HK-2 (cell line): ENCODE measurements at regions not wholly inside any gene's neighbourhood (a gene's known extent, or its start where the extent isn't known, plus 50 kb on each side); places are given as distances from the start of the nearest gene placed in this dataset.

Source experiments
- DNase-seq: peaks from one replicate; pipeline ENCODE4 v3.0.0-alpha.2; 2018; ENCODE audit not compliant: unreplicated experiment

DNA sequence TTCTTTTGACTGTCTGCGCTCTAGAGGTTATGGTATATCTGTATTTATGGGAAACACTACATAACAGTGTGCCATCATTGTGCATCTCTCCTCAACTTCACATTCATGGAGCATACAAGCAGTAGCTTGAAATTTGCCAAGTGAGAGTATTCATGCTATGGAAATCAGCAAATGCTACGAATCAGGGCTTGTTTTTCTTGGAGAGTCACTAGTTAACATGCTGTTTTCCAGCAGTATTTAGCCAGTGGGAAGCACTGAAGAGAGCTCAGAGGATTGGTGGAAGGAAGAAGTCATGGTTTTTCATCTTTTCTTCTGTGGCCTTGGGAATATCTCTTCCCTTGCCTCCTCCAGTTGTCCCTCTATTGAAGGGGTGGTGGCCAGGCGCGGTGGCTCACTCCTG lies 303.0 kb downstream of the PSAT1 start:
- no peak for DNase-seq

DNA sequence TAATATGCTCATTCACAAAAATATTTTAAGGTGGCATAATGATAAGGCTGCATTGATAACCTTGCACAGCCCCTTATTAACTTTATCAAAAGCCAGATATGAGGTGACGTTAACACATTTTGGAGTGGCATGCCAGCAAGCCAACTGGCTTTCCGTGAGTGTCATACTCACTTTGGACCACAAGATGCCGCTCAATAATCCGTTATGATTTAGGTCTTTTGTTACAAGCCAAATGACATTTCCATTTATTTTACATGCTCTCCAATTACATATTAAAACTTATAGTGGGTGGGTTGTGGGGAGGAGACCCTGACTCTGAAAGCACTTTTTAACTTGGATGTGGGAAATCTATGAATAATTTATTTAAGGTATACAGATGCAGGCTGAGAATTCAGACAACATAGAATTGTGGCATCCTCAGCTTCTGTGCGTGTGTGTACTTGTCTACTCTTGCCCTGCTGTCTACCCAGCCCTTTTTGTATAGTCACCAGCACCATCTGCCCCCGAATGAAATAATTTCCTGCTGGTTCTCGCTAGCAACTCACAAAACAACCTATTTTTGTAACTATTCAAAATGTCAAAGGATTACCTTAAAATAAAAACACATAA lies 305.1 kb downstream of the PSAT1 start:
- no peak for DNase-seq

DNA sequence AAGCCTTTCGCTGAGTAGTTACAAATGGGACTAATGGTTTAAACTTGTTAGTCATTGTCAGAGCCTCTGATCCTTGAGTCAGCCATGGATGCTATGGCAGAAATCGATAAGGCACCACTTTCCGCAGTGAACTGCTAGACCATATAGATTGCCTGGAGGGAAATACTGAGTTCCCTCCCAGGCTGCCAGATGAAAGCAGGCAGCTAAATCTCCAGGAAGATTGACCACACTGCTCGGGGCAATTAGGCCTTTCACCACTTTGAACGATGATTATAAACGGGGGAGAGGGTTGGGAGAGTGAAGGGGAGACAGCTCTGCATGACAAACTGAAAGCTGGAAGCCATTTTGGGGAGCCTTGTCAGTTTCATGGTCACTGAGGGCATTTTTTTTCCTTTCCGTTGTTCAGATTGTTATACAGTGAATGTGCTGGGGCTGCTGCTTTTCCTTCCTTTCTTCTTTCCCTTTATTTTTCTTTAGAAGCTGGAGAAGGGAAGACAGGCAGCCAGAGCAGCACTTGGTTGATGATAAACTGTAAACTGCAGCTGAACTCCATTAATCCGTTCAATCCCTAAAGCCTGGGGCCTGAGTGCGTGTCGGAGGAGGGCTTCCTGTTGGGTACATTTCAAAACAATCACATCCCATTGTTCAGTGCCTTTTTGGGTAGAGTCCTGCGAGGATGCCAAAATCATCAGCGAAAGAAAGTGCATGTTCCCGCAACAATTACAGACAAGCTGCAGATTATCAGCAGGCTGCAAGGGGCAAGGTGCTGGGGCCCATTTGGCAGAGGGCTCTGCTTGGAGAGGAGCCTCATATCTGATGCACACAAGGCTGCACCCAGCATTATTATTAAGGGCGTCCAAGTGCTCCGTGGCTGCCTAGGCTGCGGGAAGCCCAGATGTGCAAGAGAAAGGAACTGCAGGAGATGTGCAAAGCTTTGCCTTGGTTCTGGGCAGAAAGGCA lies 308.4 kb downstream of the PSAT1 start:
- DNase-seq = no peak

DNA sequence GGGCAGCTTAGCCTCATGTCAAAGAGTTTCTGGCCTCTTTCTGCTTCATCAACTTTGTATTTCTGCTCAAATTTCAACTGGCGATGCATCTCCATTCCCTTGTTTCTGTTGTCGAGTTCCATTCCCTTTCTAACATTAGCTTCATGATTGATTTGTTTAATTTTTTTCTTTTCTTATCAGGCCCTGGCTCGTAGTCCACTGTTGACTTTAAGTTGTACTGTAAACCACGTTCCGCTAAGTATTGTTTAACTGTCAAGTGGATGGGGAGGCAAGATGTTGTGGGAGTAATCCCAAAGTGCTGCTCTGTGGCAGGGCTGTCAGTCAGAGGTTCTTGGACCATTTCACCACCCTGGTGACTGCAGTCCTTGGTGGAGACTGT lies 309.1 kb downstream of the PSAT1 start:
- no peak for DNase-seq

DNA sequence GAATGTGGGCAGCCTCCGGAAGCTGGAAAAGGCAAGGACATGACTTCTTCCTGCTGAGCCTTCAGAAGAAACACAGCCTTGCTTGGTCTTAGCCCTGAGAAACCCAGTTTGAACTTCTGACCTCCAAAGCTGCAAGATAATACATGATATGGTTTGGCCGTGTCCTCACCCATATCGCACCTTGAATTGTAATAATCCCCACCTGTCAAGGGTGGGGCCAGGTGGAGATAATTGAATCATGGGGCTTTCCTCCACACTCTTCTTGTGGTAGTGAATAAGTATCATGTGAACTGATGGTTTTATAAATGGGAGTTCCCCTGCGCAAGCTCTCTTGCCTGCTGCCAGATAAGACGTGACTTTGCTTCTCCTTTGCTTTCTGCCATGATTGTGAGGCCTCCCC lies 310.9 kb downstream of the PSAT1 start:
- DNase-seq = no peak

DNA sequence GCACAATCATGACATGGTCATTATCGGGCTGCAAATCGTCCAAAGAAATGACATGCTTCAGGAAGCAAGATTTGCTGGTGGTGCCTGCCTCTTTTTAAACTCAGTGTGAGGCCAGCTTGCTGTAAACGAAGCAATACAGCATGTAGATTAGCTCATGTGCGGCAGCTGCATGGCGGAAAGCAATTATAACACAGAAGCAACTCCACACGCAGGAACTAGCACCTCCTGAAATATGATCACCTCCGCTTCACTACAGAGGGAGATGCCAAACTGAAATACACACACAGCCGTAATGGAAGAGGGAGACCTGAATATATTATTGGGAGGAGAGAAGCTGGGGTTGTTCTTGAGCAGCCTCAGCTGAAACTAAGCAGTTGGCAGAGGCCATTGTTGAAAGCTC lies 312.5 kb downstream of the PSAT1 start:
- no peak for DNase-seq

DNA sequence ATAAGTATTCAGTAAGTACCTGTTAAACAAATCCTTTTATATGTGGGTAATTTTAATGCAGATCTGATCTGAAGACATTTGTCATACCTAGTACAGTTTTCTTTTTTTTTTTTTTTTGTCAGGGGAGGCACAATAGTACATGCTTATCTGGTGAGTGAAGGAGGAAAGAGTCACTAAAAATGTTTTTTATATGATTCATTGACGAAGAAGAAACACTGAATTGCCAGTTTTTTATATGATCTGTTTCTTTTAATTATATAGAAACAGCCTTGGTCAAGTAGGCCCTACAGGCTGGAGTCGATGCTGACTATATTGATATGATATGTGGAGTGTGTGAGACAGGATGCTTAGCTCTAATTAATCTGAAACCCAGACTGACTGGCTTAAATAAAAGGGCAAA lies 315.2 kb downstream of the PSAT1 start:
- no peak for DNase-seq

DNA sequence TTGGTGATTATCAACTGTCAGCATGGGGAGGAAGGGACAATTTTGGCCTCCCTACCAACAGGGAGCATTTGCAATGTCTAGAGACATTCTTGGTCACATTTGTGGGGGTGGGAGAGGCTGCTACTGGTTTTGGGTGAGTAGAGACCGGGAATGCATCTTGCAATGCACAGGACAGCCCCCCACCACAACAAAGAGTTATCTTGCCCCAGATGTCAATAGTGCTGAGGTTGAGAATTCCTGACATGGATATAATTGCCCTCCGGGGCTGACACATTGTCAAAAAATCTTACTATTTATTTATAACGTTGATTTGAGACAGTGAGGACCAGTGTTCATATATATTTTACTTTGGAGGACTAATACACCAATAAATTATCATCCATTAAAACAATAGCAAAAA lies 316.1 kb downstream of the PSAT1 start:
- DNase-seq = no peak

DNA sequence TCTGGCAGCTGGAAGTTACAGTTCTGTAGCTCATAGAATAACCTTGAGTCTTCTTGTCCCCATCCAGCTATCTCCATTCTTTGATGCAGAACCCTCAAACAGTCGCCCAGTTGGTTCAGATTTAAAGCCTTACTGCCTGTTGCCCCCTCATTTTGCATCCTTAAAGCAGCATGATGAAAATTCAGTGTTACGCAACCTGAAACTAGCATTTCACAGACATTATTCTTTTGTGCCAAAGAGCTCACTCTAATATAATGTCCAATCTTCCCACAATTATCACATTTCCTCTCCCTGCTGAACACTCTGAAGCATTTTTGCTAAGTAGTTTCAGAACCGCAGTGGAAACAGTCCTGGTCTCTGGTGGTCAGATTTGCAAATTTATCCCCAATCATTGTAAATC lies 318.0 kb downstream of the PSAT1 start:
- no peak for DNase-seq

DNA sequence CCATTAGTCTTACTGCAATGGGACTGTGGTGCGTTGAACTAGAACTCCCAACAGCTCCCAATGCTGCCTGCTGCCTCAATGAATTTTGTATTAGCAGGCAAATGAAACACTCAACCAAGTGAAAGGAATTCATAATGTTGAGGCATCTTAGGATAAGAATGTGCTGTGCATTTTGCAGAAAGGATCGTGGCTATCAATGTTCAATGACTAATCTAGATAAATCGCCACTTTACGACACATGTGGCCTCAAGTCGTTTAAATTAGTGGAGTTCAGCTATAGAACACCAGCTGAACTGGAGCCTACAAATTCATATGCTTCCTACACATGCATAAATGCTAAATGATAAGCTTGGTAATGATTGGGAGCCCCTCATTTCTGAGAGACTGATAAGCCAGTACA lies 318.4 kb downstream of the PSAT1 start:
- DNase-seq = no peak

DNA sequence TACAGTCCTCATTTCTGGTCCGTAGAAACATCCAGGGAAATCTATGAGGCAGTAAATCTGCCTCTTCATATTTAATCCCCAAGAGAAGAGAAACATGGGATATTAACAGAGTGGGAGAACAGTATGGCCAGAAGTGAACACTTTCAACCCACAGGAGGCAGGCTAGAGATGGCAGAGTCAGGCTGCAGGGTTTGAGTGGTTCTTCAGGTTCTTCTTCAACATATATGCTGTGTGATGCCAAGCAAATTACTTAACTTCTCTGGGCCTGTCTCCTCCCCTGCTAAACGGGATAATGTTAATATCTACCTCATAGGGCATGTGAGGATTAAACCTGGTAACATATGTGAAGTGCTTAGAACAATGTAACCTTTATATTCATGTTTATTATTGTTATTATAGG lies 321.8 kb downstream of the PSAT1 start:
- DNase-seq = no peak

DNA sequence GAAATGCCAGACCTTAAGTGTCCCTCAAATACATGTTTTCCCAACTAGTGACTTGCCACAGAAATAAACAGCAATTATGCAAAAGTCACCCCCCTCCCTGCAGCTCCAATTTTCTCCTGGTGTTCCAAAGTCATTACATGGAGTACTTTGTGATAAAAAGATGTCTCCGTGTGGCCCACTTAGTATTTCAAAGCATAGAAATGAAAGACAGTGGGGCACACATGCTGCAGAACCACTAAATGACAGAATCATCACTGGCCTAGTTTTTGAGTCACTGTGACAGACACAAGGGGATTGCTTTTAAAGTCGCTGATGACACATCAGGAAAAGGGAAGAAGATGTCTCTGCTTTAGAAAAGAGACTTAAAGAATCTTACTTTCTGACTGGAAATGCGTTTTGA lies 323.4 kb downstream of the PSAT1 start:
- DNase-seq = no peak

DNA sequence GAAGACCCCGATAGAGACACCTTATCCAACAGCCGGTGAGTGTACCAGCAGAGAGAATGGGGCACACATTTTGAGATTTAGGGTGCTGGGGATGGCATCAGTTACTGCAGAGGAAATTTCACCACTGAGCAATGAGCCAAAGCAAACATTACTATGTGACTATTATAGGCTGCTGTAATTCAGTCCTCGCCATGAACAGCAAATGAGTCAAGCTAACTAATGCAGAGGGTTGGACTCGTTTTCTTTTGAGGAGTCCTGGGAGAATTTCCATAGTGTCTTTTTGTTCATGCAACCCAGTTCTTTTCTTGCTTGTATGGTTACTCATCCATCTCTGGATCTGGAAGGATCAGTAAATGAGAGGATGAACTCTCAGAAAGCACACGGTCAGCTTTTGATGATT lies 323.8 kb downstream of the PSAT1 start:
- DNase-seq = no peak

DNA sequence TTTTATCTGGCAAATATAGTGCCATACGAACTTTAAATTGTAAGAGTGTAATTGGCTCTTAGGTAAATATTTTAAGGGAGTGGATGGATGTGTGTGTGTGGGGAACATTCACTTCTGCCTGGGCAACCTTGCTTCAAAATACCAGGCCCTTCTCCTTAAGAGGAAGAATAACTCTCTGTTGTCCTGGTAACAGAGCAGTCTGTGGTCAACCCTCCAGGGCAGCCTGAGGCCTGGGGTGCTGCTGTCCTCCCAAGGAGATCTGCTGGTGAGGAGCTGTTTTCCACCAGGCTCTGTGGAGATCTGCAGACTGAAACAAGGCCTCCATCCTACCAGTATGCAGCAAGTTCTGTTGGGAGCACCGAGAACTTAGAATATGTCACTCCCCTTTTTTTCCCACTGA lies 325.2 kb downstream of the PSAT1 start:
- DNase-seq = no peak

DNA sequence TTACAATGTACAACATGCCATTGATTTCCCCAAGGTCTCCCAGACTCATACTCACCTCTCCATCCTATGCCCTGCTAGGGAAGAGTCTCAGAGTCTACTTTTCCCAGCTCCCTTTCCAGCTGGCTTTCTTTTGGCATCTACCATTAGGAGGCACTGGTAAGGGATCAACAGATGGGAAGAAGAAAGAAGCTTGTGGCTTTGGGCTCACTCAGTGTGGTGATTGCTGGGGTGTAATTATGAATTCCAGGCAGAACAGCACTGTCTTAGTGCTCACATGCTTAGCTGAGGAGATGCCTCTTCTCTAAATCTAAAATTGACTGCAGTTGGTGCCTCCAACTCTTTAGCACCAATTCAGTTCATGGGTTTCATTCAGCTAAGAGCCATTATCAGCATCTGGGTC lies 330.0 kb downstream of the PSAT1 start:
- no peak for DNase-seq

DNA sequence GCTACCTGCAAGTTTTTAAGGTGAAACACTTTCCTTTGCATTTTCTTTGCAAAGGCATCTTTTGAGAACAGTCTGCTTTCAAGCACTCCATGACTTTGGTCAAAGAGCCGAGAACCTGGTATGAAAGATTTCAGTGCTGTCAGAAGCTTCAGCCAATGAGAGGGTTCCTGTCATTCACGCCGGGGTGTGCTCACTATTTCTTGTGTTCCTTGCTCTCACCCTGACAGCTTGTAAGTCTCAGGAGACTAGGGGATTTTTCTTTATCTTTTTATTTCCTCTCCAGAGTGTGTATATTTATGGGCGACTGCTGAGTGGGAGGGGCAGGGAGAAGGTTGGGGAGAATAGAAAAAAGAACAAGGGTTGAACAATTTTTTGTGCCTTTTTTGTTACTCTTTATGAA lies 334.0 kb downstream of the PSAT1 start:
- no peak for DNase-seq

DNA sequence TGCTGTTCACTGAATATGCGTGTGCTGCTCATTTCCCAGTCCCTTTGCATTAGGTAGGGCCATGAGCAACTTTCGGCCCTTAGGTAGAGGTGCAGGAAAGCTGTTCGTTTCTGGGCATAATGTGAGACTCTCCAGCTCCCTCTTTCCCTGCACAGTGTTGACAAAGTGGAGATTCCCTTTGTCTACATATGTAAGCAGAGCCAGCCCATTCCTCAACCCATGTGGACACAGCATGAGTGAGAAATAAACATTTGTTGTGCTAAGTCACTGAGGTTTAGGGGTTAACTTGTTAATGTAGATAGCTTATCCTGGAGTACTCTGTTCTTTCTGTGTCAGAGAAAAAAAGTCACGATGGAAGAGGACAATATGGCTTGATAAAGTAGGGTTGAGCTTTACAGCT lies 343.8 kb downstream of the PSAT1 start:
- no peak for DNase-seq

DNA sequence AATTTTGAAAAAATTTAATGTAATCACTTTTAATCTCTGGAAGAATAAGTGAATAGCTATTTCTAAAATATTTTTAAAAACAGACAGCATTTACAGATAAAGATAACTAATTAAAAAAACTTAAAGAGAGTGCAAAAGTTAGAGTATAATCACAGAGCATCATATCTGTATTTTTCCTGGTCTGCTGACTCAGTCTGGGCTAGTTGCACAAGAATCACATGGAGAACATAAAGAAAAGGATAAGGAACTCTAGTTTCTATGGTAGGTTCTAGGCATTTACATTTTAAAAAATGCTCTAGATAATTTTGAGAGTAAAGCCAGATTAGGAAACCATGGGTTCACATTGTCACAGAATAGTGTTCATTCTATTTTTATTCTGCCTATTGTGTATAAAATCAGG lies 347.4 kb downstream of the PSAT1 start:
- DNase-seq = no peak

DNA sequence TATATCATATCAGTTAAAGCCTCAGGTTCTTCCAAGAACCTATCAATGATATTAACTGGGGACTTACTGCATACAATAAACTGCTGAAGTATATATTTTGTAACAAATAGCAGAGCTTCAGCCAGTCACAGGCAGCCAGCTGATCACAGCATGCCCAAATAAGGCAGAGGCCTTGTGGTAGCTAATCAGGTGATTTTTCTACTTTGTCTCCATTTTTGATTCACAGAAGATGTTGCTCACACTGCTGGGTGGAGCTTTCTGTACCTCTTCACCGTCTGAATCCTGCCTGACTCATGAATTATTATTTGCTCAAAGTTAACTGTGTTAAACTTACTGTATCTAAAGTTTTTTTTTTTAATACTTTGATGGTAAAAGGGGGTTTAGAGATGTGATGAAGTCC lies 357.4 kb downstream of the PSAT1 start:
- DNase-seq = no peak

DNA sequence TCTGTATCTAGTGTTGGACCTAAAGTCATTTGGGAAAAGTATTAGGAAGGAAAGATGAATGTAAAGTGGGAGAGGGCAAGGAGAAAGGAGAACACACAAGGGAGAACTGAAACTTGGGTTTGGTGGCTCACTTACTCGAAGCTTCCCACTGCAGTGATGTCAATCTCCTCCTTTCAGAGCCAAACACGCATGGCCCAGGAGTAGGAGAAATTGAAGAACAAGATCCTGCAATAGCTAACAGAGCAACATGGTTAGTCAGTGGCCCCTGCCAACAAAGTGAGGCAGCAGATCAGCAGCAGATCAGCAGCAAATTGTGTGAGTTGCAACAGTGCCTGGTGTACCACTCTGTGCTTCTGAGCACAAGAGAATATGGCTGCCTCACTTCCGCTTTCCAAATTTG lies 366.4 kb downstream of the PSAT1 start:
- no peak for DNase-seq

DNA sequence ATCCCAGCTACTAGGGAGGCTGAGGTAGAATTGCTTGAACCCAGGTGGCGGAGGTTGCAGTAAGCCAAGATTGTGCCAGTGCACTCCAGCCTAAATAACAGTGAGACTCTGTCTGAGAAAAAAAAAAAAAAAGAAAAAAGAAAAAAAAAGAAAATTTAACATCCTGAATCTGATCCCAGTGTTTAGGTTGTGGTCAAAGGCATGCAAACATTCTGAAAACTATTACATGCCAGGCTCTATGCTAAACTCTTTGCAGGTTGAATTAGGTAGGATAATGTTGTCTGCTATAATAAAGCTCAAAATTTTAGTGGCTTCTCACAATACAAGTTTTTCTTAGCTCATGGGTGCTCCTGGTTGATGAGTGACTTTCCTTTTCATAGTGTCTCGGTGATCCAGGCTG lies 367.4 kb downstream of the PSAT1 start:
- DNase-seq = no peak

DNA sequence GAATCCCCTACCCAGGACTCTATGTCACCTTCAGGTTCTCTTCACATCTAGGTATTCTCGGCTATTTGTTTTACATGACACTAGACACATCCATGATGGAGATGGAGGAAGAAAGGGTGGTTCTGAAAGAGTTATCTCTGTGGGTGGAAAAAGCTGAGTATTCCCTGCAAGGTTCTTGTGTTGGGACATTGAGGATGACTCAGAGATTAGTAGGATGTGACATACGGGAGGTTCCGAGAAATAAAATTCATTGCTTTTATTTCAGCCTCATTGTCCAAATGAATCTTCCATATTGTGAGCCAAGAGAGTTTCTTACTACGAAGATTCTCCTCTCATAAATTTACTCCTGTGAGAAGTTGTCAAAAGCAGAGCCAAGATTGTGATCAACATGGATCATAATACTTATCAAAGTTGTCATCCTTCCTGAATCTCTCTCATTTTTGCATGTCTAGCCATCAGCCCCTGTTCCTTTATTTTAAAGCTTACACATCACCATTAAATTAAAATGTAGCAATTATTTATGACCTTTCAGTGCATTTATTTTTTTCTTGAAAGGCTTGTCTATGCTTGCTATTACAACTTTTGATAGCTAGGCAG lies 370.0 kb downstream of the PSAT1 start:
- no peak for DNase-seq

DNA sequence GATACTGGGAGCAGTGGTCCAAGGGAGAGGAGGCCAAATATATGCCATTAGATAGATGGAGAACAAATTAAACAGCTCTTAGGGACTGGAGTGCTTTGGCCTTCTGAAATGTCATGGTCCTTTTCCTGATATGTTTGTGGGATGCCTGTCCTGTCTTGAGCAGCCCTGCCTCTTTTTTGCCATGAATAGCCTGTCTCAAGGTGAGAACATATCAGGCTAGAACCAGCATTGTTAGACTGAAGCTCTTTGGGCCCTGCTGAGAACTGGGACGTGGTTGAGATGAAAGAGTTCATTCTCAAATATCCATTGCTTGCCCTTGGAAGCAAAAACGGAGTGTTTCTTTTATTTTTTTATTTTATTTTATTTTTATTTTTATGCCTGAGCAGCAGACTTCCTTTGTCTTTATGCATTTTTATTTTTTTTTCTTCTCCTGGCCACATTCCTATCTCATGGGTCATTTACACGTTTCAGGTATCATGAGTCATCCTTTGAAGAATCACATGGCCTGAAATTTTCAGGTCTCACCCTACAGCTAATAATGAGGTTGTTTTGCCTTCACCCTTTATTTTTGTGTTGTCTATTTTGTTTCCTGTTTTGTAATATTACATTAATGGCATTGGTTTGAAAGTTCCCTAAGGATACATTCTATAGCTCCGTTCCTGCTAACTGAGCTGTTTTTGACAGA lies 371.4 kb downstream of the PSAT1 start:
- no peak for DNase-seq
